ENCODE measurements at regions not wholly inside any gene's neighbourhood (a gene's known extent, or its start where the extent isn't known, plus 50 kb on each side); places are given as distances from the start of the nearest gene placed in this dataset.

- TF ChIP-seq EGR1 (IDR thresholded peaks at IDR 0.05) = no peak
- TF ChIP-seq NFIC (IDR thresholded peaks at IDR 0.05) = no peak
- TF ChIP-seq ZBTB7A (IDR thresholded peaks at IDR 0.05; ENCODE audit: low read depth) = no peak
- TF ChIP-seq YY1 (IDR thresholded peaks at IDR 0.05; ENCODE audit: low read depth) = no peak
- no peak for TF ChIP-seq FOXM1 (IDR thresholded peaks at IDR 0.05; ENCODE audit: borderline replicate concordance, low read depth)
- TF ChIP-seq REST (IDR thresholded peaks at IDR 0.05; ENCODE audit: low read depth) = no peak
- TF ChIP-seq CEBPB (IDR thresholded peaks at IDR 0.05) = no peak
- TF ChIP-seq TEAD4 (IDR thresholded peaks at IDR 0.05) = no peak
- no peak for TF ChIP-seq MAX (IDR thresholded peaks at IDR 0.05)
- TF ChIP-seq TAF1 (IDR thresholded peaks at IDR 0.05; ENCODE audit: low read depth) = no peak
- no peak for TF ChIP-seq USF1 (IDR thresholded peaks at IDR 0.05)
Measured at GRCh38 chr1:57925226-57925625, 501.4 kb upstream of the DAB1 start.

GRCh38 chr1:57922130-57922529, 498.3 kb upstream of the DAB1 start:
- TF ChIP-seq REST (IDR thresholded peaks at IDR 0.05; ENCODE audit: low read depth) = no peak
- TF ChIP-seq TEAD4 (IDR thresholded peaks at IDR 0.05) = no peak

GRCh38 chr1:57916041-57916440, 492.2 kb upstream of the DAB1 start:
- no peak for TF ChIP-seq NFIC (IDR thresholded peaks at IDR 0.05)
- no peak for TF ChIP-seq CREB1 (IDR thresholded peaks at IDR 0.05; ENCODE audit: low read depth)
- no peak for TF ChIP-seq ZBTB7A (IDR thresholded peaks at IDR 0.05; ENCODE audit: low read depth)
- no peak for TF ChIP-seq FOXM1 (IDR thresholded peaks at IDR 0.05; ENCODE audit: borderline replicate concordance, low read depth)
- TF ChIP-seq EGR1 (IDR thresholded peaks at IDR 0.05) = no peak
- TF ChIP-seq REST (IDR thresholded peaks at IDR 0.05; ENCODE audit: low read depth) = no peak
- TF ChIP-seq TCF12 (IDR thresholded peaks at IDR 0.05; ENCODE audit: low read depth) = no peak
- TF ChIP-seq USF1 (IDR thresholded peaks at IDR 0.05) = no peak
- no peak for TF ChIP-seq TEAD4 (IDR thresholded peaks at IDR 0.05)

GRCh38 chr1:57911427-57911826, 487.6 kb upstream of the DAB1 start:
- TF ChIP-seq FOXM1 (IDR thresholded peaks at IDR 0.05; ENCODE audit: borderline replicate concordance, low read depth) = no peak
- no peak for TF ChIP-seq TCF12 (IDR thresholded peaks at IDR 0.05; ENCODE audit: low read depth)
- no peak for TF ChIP-seq CEBPB (IDR thresholded peaks at IDR 0.05)
- no peak for TF ChIP-seq TEAD4 (IDR thresholded peaks at IDR 0.05)
- TF ChIP-seq ZBTB7A (IDR thresholded peaks at IDR 0.05; ENCODE audit: low read depth) = no peak

GRCh38 chr1:57910782-57911181, 486.9 kb upstream of the DAB1 start:
- no peak for TF ChIP-seq TAF1 (IDR thresholded peaks at IDR 0.05; ENCODE audit: low read depth)
- no peak for TF ChIP-seq CREB1 (IDR thresholded peaks at IDR 0.05; ENCODE audit: low read depth)
- TF ChIP-seq TCF12 (IDR thresholded peaks at IDR 0.05; ENCODE audit: low read depth) = no peak
- TF ChIP-seq NFIC (IDR thresholded peaks at IDR 0.05) = no peak
- TF ChIP-seq TEAD4 (IDR thresholded peaks at IDR 0.05) = no peak
- no peak for TF ChIP-seq CEBPB (IDR thresholded peaks at IDR 0.05)
- no peak for TF ChIP-seq MAX (IDR thresholded peaks at IDR 0.05)
- no peak for TF ChIP-seq EGR1 (IDR thresholded peaks at IDR 0.05)
- no peak for TF ChIP-seq FOXM1 (IDR thresholded peaks at IDR 0.05; ENCODE audit: borderline replicate concordance, low read depth)
- TF ChIP-seq ZBTB7A (IDR thresholded peaks at IDR 0.05; ENCODE audit: low read depth) = no peak
- TF ChIP-seq REST (IDR thresholded peaks at IDR 0.05; ENCODE audit: low read depth) = no peak
- TF ChIP-seq EP300 (IDR thresholded peaks at IDR 0.05; ENCODE audit: borderline replicate concordance) = no peak
- TF ChIP-seq USF1 (IDR thresholded peaks at IDR 0.05) = no peak

All from Ishikawa (cell line).